ENCODE measurements at regions not wholly inside any gene's neighbourhood (a gene's known extent, or its start where the extent isn't known, plus 50 kb on each side); places are given as distances from the start of the nearest gene placed in this dataset.
A peak's percentile ranks its signal among the peaks of the same experiment; 100 is the strongest.
"Not testable (repeated sequence)": the region's sequence is repeated elsewhere in the genome, so short reads cannot be mapped to it uniquely, and the experiment has no call there.

- no peak for DNase-seq (ENCODE audit: low read depth)
Observed at GRCh38 chr3:145536461-145536860, 624.5 kb downstream of the PLOD2 start.

DNA sequence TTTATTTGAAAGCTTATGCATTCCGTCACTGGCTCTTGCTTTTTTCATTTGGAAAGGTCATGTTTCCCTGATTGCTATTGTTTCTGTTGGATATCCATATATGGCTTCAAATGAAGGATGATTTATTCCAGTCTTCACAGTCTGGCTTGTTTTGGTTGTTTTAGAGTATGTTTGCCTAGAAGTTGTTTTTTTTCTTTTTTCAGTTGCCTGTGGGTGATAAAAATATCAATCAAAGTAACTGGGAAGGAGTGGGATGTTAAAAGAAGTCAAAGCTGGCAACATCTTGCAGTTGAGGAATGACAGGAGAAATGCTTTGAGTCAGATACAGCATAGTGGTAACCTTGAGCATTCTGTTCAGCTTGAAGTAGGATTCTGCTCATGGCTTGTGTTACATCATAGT is 610.5 kb downstream of the PLOD2 start:
- no peak for DNase-seq (ENCODE audit: low read depth)

- DNase-seq (ENCODE audit: low read depth): no peak
Observed at GRCh38 chr3:145557405-145557804, 603.6 kb downstream of the PLOD2 start.

GRCh38 chr3:145578471-145578870 is 582.5 kb downstream of the PLOD2 start:
- no peak for DNase-seq (ENCODE audit: low read depth)

- DNase-seq (ENCODE audit: low read depth): no peak
Observed at GRCh38 chr3:145581694-145582093, 579.3 kb downstream of the PLOD2 start.

- no peak for DNase-seq (ENCODE audit: low read depth)
Observed at GRCh38 chr3:145604851-145605250, 556.1 kb downstream of the PLOD2 start.

- no peak for DNase-seq (ENCODE audit: low read depth)
Observed at GRCh38 chr3:145620002-145620401, 541.0 kb downstream of the PLOD2 start.

DNA sequence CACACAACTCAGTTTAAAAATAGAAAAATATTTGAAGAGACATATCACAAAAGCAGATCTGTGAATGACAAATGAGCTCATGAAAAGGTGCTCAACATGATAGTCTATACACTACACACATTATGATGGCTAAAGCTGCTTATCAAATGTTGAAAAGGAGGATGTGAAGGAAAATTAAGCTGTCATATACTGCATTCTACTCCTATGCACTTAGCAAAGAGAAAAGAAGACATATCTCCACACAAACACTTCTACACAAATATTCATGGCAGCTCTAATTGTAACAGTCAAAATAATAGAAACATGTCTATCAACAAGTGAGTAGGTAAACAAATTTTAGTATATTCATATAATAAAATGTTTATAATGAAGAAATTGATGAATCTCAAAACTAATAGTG is 540.5 kb downstream of the PLOD2 start:
- no peak for DNase-seq (ENCODE audit: low read depth)

DNA sequence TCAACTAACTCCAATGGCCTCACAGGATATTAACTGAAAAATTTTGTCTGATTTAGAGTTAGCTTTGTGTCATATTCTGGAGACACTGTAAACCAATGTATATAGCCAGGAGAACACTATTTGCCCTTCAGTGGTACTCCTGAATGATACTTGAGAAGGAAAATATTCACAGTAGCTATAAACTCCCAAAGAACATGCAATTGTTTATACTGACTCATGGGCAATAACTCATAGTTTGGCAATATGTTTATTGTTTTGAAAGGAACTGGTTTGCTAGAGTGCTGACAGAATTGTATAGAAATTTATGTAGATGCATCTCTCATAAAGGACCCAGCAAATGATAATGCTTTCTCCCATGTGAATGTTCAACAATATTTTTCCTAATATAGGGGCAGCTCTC is 537.6 kb downstream of the PLOD2 start:
- DNase-seq (ENCODE audit: low read depth): no peak

- DNase-seq (ENCODE audit: low read depth): no peak
Observed at GRCh38 chr3:145628211-145628610, 532.8 kb downstream of the PLOD2 start.

DNA sequence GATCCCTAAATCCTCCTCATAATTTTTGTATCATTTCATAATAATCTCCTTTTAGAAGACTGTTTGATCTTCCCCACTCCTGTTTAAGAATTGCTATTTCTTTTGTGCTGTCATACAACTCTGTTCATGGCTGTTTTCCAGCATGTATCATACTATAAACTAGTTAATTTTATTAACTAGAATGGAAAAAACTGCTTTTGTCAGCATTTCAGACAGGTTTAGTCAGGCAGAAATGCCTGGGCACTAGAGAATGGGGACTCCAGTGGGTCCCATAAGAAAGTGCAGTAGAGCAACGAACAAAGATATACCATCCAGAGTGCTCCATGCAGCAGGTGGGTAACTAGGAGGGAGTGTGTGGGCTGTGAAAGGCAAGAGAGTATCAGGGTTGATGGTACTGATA is 523.9 kb downstream of the PLOD2 start:
- no peak for DNase-seq (ENCODE audit: low read depth)

GRCh38 chr3:145639003-145639606 is 521.9 kb downstream of the PLOD2 start:
- no peak for DNase-seq (ENCODE audit: low read depth)

DNA sequence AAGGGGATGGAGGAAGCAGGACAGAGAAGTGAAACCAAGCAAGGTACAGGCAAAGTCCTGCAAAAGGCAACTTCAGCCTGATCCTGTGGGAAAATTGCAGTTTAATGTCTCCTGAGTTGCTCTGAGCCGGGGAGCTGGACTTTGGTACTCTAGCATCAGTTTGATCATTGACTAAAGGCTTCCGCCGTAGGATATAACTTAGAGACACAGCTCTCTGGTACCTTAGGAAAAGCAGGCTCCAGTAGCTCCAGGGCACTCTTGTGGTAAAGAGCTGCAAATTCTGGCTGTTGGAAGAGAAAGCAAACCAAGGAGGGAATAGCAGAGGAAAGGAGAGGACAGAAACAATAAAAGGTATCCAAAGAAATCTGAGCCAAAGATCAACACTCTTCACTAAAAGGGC is 521.1 kb downstream of the PLOD2 start:
- DNase-seq (ENCODE audit: low read depth): peak; percentile 16

DNA sequence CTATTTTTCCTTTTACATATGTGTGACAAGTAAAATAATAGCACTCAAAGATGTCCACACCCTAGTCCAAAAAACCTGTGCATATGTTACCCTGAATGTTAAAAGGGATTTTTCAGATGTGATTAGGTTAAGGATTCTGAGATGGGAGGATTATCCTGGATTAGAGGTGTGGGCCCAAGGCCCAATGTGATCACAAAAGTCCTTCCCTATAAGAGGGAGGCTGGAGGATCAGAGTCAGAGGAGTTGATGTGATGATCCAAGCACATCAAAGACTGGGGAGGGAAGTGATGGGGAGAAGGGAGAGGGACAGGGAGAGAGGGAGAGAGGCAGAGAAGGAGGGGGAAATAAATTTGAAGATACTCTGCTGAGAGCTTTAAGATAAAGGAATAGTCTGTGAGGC is 512.6 kb downstream of the PLOD2 start:
- no peak for DNase-seq (ENCODE audit: low read depth)

DNA sequence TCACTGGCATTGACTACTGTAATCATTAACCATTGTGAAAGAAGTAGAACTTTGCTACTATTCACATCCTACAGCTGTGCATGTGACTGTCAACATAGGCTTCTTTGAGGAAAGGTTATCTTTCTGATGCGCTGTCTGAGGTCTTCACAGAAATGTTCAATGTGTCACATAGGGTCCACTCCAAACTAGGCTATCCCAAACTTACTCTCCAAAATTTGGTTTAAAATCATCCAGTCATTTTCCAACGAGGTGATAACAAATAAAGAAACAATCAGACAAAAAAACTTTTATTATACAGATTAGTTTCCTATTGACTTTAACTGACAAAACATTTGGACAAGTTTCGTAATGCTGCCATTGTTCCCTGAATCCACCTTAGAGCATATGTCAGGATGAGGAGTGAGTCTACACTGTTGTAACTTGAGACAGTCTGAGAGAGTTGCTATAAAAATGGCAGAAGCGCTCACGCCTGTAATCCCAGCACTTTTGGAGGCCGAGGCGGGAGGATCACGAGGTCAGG is 511.6 kb downstream of the PLOD2 start:
- peak; percentile 3 for DNase-seq (ENCODE audit: low read depth)

- no peak for DNase-seq (ENCODE audit: low read depth)
Observed at GRCh38 chr3:145650170-145650569, 510.8 kb downstream of the PLOD2 start.

GRCh38 chr3:145671121-145671520 is 489.9 kb downstream of the PLOD2 start:
- DNase-seq (ENCODE audit: low read depth): no peak

DNA sequence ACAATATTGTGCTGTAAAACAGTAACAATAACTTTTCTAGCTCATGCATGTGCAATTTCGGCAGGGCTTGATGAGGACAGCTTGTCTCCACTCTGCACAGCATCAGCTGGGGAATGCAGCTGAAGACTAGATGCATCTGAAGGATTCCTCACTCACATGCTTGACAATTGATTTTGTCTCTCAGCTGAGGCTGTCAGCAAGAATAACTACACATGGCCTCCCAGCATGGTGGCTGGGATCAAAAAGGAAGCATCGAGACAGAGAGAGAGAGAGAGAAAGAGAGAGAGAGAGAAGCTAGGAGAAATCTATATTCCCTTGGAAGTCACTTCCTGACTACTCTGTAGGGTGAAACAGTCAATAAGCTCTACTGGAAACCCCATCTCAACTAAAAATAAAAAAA is 487.1 kb downstream of the PLOD2 start:
- DNase-seq (ENCODE audit: low read depth): no peak

DNA sequence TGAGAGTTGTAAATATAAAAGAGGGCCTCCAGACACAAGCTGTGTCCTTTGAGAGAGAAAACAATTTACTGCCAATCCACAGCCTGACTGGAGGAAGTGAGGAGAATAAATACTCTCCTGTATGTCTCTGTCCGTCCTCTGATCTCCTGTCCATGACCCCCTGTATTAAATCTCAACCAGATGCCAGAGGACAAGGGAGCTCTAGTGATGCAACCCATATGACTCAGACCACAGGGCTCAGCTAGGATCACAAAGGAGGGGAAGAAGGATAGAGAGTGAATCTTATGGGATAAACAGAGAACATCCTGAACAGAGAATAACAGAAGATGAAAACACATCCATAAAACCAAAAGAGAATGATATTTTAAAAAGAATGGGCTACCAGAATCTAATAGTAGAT is 482.6 kb downstream of the PLOD2 start:
- no peak for DNase-seq (ENCODE audit: low read depth)

DNA sequence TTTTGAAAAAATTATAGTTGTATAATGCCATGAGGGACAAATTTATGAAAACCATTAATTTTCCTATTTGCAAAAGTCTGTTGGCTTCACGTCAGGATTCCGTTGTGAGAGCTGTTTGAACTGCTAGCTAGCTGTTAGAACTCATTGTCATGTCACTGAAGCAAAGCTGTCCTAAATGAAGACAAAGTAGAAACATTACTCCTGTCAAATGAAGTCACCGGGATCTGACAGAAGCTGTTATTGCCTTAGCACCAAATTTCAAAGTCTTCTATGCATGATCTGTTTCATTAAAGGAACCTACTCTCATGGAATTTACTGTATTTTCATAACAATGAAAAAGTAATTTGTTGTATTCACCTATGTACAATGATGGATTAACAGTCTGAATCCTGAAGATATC is 479.8 kb downstream of the PLOD2 start:
- no peak for DNase-seq (ENCODE audit: low read depth)

DNA sequence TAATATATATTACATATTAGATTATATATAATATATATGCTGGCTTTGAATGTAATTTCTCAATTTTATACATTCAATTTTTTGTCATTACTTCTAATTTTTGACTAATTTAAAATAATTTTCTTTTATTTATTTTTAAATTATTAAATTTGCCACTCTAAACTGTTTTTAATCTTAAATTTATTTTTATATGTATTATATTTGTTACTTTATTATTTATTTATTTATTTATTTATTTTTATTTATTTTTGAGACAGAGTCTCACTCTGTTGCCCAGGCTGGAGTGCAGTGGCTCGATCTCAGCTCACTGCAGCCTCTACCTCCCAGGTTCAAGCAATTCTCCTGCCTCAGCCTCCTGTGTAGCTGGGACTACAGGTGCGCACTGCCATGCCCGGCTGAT is 473.0 kb downstream of the PLOD2 start:
- DNase-seq (ENCODE audit: low read depth): not testable (repeated sequence)

DNA sequence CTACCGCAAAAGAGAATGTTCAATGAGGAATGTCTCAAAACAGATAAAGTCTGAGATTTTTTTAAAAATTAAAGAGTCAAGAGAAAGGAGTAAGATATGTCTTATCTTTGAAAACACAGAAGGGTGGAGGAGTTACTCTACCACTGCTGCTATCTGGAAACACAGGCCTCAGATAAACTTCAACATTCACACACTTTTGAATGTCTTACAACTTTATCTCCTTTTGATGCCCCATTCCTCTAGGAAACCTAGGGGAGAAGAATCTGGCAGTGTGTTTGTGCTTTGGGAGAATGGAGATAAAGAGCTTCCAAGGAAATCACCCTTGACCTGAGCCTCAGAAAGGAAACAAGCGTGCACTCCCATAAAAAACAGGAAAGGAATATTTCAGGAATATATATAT is 468.2 kb downstream of the PLOD2 start:
- DNase-seq (ENCODE audit: low read depth): no peak

- DNase-seq (ENCODE audit: low read depth): no peak
Observed at GRCh38 chr3:145696011-145696410, 465.0 kb downstream of the PLOD2 start.

- peak; percentile 39 for DNase-seq (ENCODE audit: low read depth)
Observed at GRCh38 chr3:145698250-145698649, 462.7 kb downstream of the PLOD2 start.
